GM23338 (cell line): ENCODE measurements at regions not wholly inside any gene's neighbourhood (a gene's known extent, or its start where the extent isn't known, plus 50 kb on each side); places are given as distances from the start of the nearest gene placed in this dataset.
A peak's percentile ranks its signal among the peaks of the same experiment; 100 is the strongest.

Experiments used
- ATAC-seq: fragments of 200-7000 bp; cut with Tn5 transposase; 3 replicates; pipeline ENCODE4 v1.9.1; 2020
- DNase-seq: peaks from one replicate; pipeline ENCODE4 v3.0.0-alpha.2; 2015; ENCODE audit warnings: low spot score
- H2AFZ ChIP-seq: fragments of 200-600 bp; sonication (generic); 2 replicates; pipeline ENCODE4 v1.8.0; 2016; ENCODE audit warnings: antibody characterized with exemption, mild to moderate bottlenecking, moderate library complexity
- H3F3A ChIP-seq: fragments of 200-600 bp; sonication (generic); replicated peaks from 2 replicates; pipeline ENCODE4 v1.8.0; 2017; ENCODE audit warnings: antibody characterized with exemption, mixed run types, low read depth
- H3K27ac ChIP-seq: fragments of 200-600 bp; sonication (generic); 2 replicates; pipeline ENCODE4 v1.6.1; 2016; ENCODE audit warnings: low read depth
- H3K27me3 ChIP-seq: fragments of 200-600 bp; sonication (generic); 2 replicates; pipeline ENCODE4 v1.8.0; 2016; ENCODE audit warnings: mild to moderate bottlenecking, mixed run types, moderate library complexity; ENCODE audit not compliant: insufficient read depth
- H3K36me3 ChIP-seq: fragments of 200-600 bp; sonication (generic); 2 replicates; pipeline ENCODE4 v1.8.0; 2016; ENCODE audit warnings: mild to moderate bottlenecking; ENCODE audit not compliant: insufficient read depth
- H3K4me1 ChIP-seq: fragments of 200-600 bp; sonication (generic); 2 replicates; pipeline ENCODE4 v1.8.0; 2016; ENCODE audit warnings: mild to moderate bottlenecking, moderate library complexity; ENCODE audit not compliant: insufficient read depth
- H3K4me2 ChIP-seq: fragments of 200-600 bp; sonication (generic); 2 replicates; pipeline ENCODE4 v1.7.1; 2017; ENCODE audit warnings: mixed run types
- H3K4me3 ChIP-seq: fragments of 200-600 bp; sonication (generic); 2 replicates; pipeline ENCODE4 v1.6.1; 2016; ENCODE audit warnings: mixed run types
- H3K79me2 ChIP-seq: fragments of 200-600 bp; sonication (generic); replicated peaks from 2 replicates; pipeline ENCODE4 v1.8.0; 2017; ENCODE audit warnings: mild to moderate bottlenecking; ENCODE audit not compliant: insufficient read depth
- H3K9me2 ChIP-seq: fragments of 200-600 bp; sonication (generic); 2 replicates; pipeline ENCODE4 v1.8.0; 2017; ENCODE audit not compliant: insufficient read depth
- H4K20me1 ChIP-seq: fragments of 200-600 bp; sonication (generic); replicated peaks from 2 replicates; pipeline ENCODE4 v1.8.0; 2017; ENCODE audit warnings: mild to moderate bottlenecking; ENCODE audit not compliant: insufficient read depth
- H3K27ac Mint-ChIP-seq: 2 replicates; pipeline ENCODE4 v1.8.0; 2020; ENCODE audit warnings: inconsistent platforms, mild to moderate bottlenecking, moderate library complexity, mixed read lengths
- H3K27me3 Mint-ChIP-seq: 3 replicates; pipeline ENCODE4 v1.8.0; 2022; ENCODE audit warnings: low read depth, mild to moderate bottlenecking, moderate library complexity, mixed read lengths, inconsistent platforms; ENCODE audit not compliant: insufficient read depth, poor library complexity
- H3K36me3 Mint-ChIP-seq: 3 replicates; pipeline ENCODE4 v1.8.0; 2021; ENCODE audit warnings: low read depth, mild to moderate bottlenecking, inconsistent platforms, moderate library complexity, mixed read lengths
- H3K4me1 Mint-ChIP-seq: 3 replicates; pipeline ENCODE4 v1.8.0; 2020; ENCODE audit warnings: mild to moderate bottlenecking, inconsistent platforms, mixed read lengths
- H3K4me3 Mint-ChIP-seq: 3 replicates; pipeline ENCODE4 v1.8.0; 2021; ENCODE audit warnings: moderate library complexity, mild to moderate bottlenecking, inconsistent platforms, mixed read lengths
- H3K9me3 Mint-ChIP-seq: 3 replicates; pipeline ENCODE4 v1.8.0; 2020; ENCODE audit warnings: moderate library complexity, mild to moderate bottlenecking, inconsistent platforms, mixed read lengths
- CREB1 ChIP-seq: fragments of 250-450 bp; sonication (Bioruptor Pico); IDR thresholded peaks from 2 replicates; pipeline ENCODE4 v1.5.0; 2020; ENCODE audit warnings: low read depth, mild to moderate bottlenecking, moderate library complexity
- ETS1 ChIP-seq: IDR thresholded peaks from 2 replicates; pipeline ENCODE4 v1.6.1; 2016; ENCODE audit warnings: antibody characterized with exemption
- EZH2 ChIP-seq: fragments of 200-600 bp; sonication (generic); IDR thresholded peaks from one replicate; pipeline ENCODE4 v1.8.0; 2017; ENCODE audit warnings: antibody characterized with exemption, mild to moderate bottlenecking, low read depth; ENCODE audit not compliant: unreplicated experiment
- NANOG ChIP-seq: IDR thresholded peaks from 2 replicates; pipeline ENCODE4 v1.6.1; 2016; ENCODE audit warnings: antibody characterized with exemption, borderline replicate concordance
- POLR2AphosphoS5 ChIP-seq: IDR thresholded peaks from 2 replicates; pipeline ENCODE4 v1.6.1; 2016; ENCODE audit warnings: antibody characterized with exemption, low read depth
- ZNF331 ChIP-seq: fragments of 250-450 bp; sonication (Bioruptor Pico); IDR thresholded peaks from 2 replicates; pipeline ENCODE4 v1.5.0; 2020; ENCODE audit warnings: low read depth, mild to moderate bottlenecking, moderate library complexity
- ZNF462 ChIP-seq: fragments of 250-450 bp; sonication (Bioruptor Pico); IDR thresholded peaks from 2 replicates; pipeline ENCODE4 v1.5.0; 2020; ENCODE audit warnings: mild to moderate bottlenecking, moderate library complexity

GRCh38 chrX:148441387-148441786 lies 59.0 kb upstream of the AFF2 start:
- Histone ChIP-seq H3K27ac (peak overlapping the region; percentile 88; the same call in 1 of the 2 replicates), H3K4me1 (peaks cover 17% of the 10 kb centered on the region), H3K36me3 (no peaks in the 10 kb centered on the region), H3F3A (no peaks in the 10 kb centered on the region), H3K27me3 (peaks cover 45% of the 10 kb centered on the region), H4K20me1 (no peaks in the 10 kb centered on the region), H2AFZ (no peak overlapping the region), H3K4me3 (peak overlapping the region; percentile 22), H3K9me2 (no peaks in the 10 kb centered on the region; the same call in 1 of the 2 replicates), H3K4me2 (peak overlapping the region; percentile 53), H3K79me2 (no peaks in the 10 kb centered on the region)
- H3K4me3 Mint-ChIP-seq, result no peak overlapping the region
- TF ChIP-seq ETS1 (0 out of 2 replicates have a peak, but pooled peaks have one; percentile 22), EZH2 (no peak), ZNF331 (no peak), POLR2AphosphoS5 (0 out of 2 replicates have a peak, but pooled peaks have one; percentile 28), NANOG (peak; percentile 99), ZNF462 (peak; percentile 96), CREB1 (peak; percentile 53; the same call in 1 of the 2 replicates)
- no peak overlapping the region for H3K27ac Mint-ChIP-seq
- H3K27me3 Mint-ChIP-seq, result peaks cover 34% of the 10 kb centered on the region
- DNase-seq, result peak; percentile 71
- no peaks in the 10 kb centered on the region; the same call in 2 of the 3 replicates for H3K9me3 Mint-ChIP-seq
- peaks cover 22% of the 10 kb centered on the region for H3K4me1 Mint-ChIP-seq
- peak; percentile 97 for ATAC-seq
- no peaks in the 10 kb centered on the region for H3K36me3 Mint-ChIP-seq
